HG02623 (cell line): ENCODE measurements at regions not wholly inside any gene's neighbourhood (a gene's known extent, or its start where the extent isn't known, plus 50 kb on each side); places are given as distances from the start of the nearest gene placed in this dataset.
"Not testable (repeated sequence)": the region's sequence is repeated elsewhere in the genome, so short reads cannot be mapped to it uniquely, and the experiment has no call there.

ENCODE experiments used
- ATAC-seq: cut with Tn5 transposase; IDR thresholded peaks from one replicate; pipeline ENCODE4 v1.9.1; 2021; ENCODE audit warnings: moderate library complexity; ENCODE audit not compliant: unreplicated experiment

- ATAC-seq: no peak
Observed at GRCh38 chr4:103887191-103887590, 167.4 kb upstream of the TACR3 start.

GRCh38 chr4:103885152-103885551, 165.4 kb upstream of the TACR3 start:
- no peak for ATAC-seq

- no peak for ATAC-seq
Observed at GRCh38 chr4:103867311-103867710, 147.5 kb upstream of the TACR3 start.

DNA sequence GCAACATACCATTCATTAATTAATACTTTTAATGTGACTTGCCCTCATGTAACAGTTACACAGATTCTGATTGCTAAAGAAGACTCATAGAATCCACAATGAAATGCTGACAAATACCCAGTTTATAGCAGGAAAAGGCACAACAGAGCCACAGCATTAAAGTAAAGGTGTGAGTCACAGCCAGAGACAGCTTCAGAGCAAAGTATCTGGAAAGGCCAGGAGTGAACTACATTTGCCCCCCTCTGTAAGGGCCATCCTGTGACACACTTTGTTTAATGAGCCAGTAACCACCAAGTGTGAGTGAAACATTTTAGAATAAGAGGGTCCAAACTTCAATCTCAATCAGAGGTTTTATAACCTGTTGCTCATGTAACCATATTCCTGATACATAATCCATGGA, 133.8 kb upstream of the TACR3 start:
- no peak for ATAC-seq

DNA sequence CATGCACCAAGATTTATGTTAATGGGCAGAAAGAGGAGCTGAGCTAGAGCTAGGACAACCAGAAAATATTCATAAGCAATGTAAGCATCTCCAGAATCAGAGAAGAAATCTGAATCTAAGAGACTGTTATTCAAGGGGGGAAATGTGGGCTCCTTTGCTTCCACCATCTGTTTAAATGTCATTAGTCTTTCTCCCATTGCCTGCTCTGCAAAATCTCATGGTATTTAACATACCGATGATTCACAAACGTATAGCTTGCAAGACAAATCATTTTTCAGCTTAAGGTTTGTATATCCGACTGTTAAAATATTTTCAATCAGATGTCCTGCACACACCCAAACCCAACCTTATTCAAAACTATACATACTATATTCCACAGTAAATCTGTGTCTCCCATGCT, 133.4 kb upstream of the TACR3 start:
- ATAC-seq: no peak

- ATAC-seq: no peak
Observed at GRCh38 chr4:103845075-103845474, 125.3 kb upstream of the TACR3 start.

GRCh38 chr4:103842637-103843239, 123.0 kb upstream of the TACR3 start:
- ATAC-seq: no peak

GRCh38 chr4:103842076-103842475, 122.3 kb upstream of the TACR3 start:
- ATAC-seq: no peak

DNA sequence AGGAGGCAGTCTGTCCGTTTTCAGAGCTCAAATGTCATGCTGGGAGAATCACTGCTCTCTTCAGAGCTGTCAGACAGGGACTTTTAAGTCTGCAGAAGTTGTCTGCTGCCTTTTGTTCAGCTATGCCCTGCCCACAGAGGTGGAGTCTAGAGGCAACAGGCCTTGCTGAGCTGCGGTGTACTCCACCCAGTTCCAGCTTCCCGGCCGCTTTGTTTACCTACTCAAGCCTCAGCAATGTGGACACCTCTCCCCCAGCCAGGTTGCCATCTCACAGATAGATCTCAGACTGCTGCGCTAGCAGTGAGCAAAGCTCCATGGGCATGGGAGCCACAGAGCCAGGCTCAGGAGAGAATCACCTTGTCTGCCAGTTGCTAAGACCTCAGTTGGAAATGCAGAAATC, 90.5 kb upstream of the TACR3 start:
- not testable (repeated sequence) for ATAC-seq

DNA sequence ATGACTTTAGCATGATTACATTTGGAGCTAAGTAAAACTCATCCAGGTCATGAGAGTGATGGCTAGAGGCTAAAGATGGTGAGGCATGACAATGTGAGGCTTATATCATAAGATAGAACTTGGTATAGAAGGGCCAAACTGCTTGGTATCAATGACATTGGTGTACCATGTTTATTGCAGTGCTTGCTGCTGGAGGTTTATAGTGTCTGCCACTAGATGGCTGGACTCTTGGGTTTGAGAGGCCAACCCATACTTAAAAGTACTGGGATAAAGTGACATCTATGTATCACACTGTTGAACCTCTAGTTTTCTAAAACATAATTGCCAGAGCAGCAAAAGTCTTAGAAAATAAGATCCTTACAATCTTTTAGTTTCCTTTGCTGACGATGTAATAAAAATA, 83.0 kb upstream of the TACR3 start:
- no peak for ATAC-seq

- ATAC-seq: no peak
Observed at GRCh38 chr4:103787057-103787456, 67.3 kb upstream of the TACR3 start.

GRCh38 chr4:103786593-103786992, 66.8 kb upstream of the TACR3 start:
- ATAC-seq: no peak

DNA sequence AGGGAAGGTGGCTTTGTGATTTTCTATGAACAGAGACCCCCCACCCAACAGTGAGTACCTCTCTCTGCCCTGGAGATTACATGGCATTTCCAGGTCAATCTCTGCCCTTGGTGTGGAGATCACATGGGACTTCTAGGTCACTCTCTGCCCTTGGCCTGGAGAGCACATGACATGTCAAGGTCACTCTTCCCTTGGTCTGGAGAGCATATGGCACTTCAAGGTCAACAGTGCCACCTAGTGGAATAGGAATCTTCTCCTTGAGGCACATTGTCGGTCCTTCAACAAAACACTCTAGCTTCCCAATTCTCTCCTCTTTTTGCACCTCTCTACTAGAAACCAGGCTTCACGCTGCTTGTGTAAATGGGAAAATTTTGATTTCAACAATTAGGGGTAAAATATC, 66.2 kb upstream of the TACR3 start:
- peak; percentile 80 for ATAC-seq

- ATAC-seq: no peak
Observed at GRCh38 chr4:103778221-103778620, 58.4 kb upstream of the TACR3 start.

- ATAC-seq: no peak
Observed at GRCh38 chr4:103774326-103774825, 54.6 kb upstream of the TACR3 start.

DNA sequence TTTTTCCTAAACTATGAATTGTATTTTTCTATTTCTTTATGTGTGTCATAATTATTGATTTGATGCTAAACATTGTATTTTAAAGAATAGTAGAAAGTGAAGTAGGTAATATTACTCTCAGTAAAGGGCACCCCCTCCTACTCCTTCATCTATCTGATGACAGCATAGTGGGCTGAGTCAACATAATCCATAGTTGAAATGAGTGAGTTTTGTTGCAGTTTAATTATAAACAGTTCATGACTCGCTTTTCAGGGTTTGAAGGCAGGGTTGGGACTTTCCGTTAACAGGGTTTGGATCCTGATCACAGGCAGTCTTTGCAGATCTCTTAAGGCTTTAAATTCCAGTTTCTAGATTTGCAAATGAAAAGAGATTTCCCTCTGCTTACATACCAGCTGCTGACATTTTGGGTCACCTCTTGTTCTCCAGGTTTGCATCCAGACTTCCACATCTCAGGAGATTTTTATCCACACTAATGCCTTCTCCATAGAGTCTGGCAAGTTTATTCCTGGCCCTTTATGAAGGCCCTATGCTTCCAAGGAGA, 54.0 kb upstream of the TACR3 start:
- no peak for ATAC-seq
